ENCODE measurements at regions not wholly inside any gene's neighbourhood (a gene's known extent, or its start where the extent isn't known, plus 50 kb on each side); places are given as distances from the start of the nearest gene placed in this dataset.
A peak's percentile ranks its signal among the peaks of the same experiment; 100 is the strongest.

DNA sequence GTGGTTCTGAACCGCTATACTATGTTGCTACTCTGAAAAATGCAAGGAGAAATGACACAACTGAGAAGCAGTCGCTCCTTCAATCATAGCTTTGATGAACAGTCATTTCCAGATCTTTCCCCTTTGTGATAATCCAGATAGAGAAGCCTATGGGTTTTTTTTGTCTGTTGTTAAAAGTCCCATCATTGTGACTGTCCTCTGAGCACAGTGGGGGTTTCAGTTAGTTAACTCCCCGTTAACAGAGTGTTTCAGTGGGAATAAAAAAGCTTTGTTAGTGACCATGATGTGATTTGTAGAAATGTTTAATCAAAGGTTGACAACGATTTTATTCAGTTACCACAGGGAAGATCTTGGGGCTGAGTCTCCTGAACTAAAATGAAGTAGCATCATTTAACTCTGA is 176.2 kb upstream of the MAOA start:
- TF ChIP-seq, protein P1, sequence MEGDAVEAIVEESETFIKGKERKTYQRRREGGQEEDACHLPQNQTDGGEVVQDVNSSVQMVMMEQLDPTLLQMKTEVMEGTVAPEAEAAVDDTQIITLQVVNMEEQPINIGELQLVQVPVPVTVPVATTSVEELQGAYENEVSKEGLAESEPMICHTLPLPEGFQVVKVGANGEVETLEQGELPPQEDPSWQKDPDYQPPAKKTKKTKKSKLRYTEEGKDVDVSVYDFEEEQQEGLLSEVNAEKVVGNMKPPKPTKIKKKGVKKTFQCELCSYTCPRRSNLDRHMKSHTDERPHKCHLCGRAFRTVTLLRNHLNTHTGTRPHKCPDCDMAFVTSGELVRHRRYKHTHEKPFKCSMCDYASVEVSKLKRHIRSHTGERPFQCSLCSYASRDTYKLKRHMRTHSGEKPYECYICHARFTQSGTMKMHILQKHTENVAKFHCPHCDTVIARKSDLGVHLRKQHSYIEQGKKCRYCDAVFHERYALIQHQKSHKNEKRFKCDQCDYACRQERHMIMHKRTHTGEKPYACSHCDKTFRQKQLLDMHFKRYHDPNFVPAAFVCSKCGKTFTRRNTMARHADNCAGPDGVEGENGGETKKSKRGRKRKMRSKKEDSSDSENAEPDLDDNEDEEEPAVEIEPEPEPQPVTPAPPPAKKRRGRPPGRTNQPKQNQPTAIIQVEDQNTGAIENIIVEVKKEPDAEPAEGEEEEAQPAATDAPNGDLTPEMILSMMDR (IDR thresholded peaks at IDR 0.05; ENCODE audit: low read depth, low read length), result no peak
- DNase-seq (ENCODE audit: low read depth in 1 of 2, low spot score in 1 of 2), result no peak
- Histone ChIP-seq H3K4me1 (ENCODE audit: low read depth) (peaks cover 24% of the 10 kb centered on the region), H3K27ac (no peak overlapping the region), H3K36me3 (no peaks in the 10 kb centered on the region), H3K9me3 (ENCODE audit: low read depth) (no peaks in the 10 kb centered on the region), H3K27me3 (no peaks in the 10 kb centered on the region), H3K4me3 (no peak overlapping the region)

DNA sequence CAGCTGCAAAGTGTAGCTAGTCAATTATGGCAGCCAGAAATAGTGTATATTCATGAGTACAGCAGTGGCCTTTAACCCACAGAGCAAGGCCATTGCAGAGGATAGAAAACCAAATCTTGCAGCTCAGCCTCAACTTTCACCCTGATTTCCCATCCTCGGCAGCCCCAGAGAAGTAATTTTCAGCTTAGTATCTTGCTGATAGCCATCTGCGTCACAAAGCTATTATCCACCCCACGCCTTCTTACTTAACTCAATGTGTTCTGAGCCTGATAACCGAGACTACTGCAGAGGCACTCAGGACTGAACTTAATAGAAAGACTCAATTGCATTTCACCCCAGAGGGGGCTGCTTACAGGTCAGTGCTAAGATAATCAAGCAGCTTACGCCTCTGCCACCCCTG is 174.5 kb upstream of the MAOA start:
- no peaks in the 10 kb centered on the region for H3K36me3 ChIP-seq
- H3K4me3 ChIP-seq, result no peak overlapping the region
- peak overlapping the region; percentile 56 for H3K27ac ChIP-seq
- H3K4me1 ChIP-seq (ENCODE audit: low read depth), result peaks cover 24% of the 10 kb centered on the region
- TF ChIP-seq, protein P1 (IDR thresholded peaks at IDR 0.05; ENCODE audit: low read depth, low read length), result no peak
- H3K27me3 ChIP-seq, result no peaks in the 10 kb centered on the region
- no peaks in the 10 kb centered on the region for H3K9me3 ChIP-seq (ENCODE audit: low read depth)
- peak in 1 of 2 donors; percentile 41 for DNase-seq (ENCODE audit: low read depth in 1 of 2, low spot score in 1 of 2)

DNA sequence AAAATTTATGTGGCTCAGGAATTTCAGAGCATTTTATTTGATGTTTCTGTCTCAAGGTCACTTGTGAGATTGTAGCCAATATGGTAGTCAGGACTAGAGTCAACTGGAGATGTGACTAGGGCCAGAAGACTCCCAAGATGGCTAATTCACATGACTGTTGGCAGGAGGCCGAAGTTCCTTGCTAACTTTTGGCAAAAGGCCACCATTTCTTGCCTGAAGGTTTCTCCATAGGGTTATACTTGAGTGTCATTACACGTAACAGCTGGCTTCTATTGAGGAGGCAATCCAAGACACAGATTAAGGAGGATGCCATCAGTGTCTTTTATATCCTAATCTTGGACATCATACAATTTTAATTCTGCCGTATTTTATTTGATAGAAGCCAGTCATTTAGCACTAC is 162.3 kb upstream of the MAOA start:
- H3K4me1 ChIP-seq (ENCODE audit: low read depth), result no peaks in the 10 kb centered on the region
- peak in 1 of 2 donors; percentile 1 for DNase-seq (ENCODE audit: low read depth in 1 of 2, low spot score in 1 of 2)
- H3K36me3 ChIP-seq, result no peaks in the 10 kb centered on the region
- no peak overlapping the region for H3K27ac ChIP-seq
- H3K27me3 ChIP-seq, result no peaks in the 10 kb centered on the region
- no peak overlapping the region for H3K4me3 ChIP-seq
- TF ChIP-seq, protein P1 (IDR thresholded peaks at IDR 0.05; ENCODE audit: low read depth, low read length), result no peak
- no peaks in the 10 kb centered on the region for H3K9me3 ChIP-seq (ENCODE audit: low read depth)

DNA sequence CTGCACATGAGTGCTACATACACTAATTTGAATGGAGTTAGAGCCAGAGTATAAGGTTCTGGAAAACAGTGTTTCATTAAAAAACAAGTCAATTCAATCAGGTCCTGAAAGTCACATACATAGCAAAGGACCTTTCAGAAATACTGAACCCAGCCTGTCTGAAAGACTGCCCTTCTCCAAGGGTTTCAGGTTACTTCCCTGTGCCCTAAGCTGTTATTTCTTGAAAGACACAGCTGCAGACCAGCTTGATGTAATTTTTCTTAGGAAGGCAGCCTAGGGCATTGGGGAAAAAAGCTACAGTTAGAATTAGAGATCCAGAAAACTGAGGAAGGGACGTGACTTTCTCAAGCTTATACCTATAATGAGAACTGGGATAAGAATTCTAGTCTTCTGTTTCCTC is 155.9 kb upstream of the MAOA start:
- peak in 1 of 2 donors; percentile 48 for DNase-seq (ENCODE audit: low read depth in 1 of 2, low spot score in 1 of 2)
- TF ChIP-seq, protein P1 (IDR thresholded peaks at IDR 0.05; ENCODE audit: low read depth, low read length), result no peak
- no peaks in the 10 kb centered on the region for H3K36me3 ChIP-seq
- peaks cover 14% of the 10 kb centered on the region for H3K4me1 ChIP-seq (ENCODE audit: low read depth)
- H3K4me3 ChIP-seq, result no peak overlapping the region
- no peaks in the 10 kb centered on the region for H3K27me3 ChIP-seq
- peak overlapping the region; percentile 67 for H3K27ac ChIP-seq
- no peaks in the 10 kb centered on the region for H3K9me3 ChIP-seq (ENCODE audit: low read depth)

DNA sequence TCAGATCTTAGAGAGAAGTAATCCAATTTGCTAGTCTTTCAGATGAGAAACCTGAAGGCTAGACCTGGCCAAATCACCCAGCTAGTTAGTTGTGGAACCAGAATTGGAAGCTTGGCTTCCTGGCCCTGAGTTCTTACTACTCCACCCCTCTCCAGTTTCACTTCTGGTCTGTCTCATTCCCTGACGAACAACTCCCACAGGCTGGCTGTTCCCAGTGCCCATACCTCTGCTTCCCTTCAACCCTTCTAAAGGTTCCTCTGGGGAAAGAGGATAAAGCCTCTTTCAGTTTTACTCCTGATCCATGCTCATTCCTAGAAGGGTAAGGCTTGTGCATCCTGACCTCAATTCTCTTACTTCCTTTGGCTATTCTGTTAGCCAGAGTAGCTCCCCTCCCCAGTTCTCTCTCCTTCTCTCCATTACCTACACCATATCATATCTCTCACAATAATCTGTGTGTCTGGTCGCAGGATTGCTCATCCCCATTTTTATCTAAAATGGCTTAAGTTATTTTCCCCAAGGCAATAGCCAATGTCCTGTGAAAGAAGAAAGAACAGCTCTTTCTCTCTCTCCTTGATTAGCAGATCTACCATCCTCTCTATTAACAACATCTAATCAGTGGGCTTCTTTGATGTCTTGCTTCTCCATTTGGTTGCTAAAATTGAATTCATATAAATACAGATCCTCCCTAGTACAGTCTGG is 155.0 kb upstream of the MAOA start:
- peak in 1 of 2 donors; percentile 18 for DNase-seq (ENCODE audit: low read depth in 1 of 2, low spot score in 1 of 2)
- H3K4me1 ChIP-seq (ENCODE audit: low read depth), result peaks cover 14% of the 10 kb centered on the region
- no peaks in the 10 kb centered on the region for H3K36me3 ChIP-seq
- H3K27ac ChIP-seq, result no peak overlapping the region
- no peak overlapping the region for H3K4me3 ChIP-seq
- no peaks in the 10 kb centered on the region for H3K9me3 ChIP-seq (ENCODE audit: low read depth)
- H3K27me3 ChIP-seq, result no peaks in the 10 kb centered on the region
- TF ChIP-seq, protein P1 (IDR thresholded peaks at IDR 0.05; ENCODE audit: low read depth, low read length), result no peak
